GM06990 (cell line): ENCODE measurements at regions not wholly inside any gene's neighbourhood (a gene's known extent, or its start where the extent isn't known, plus 50 kb on each side); places are given as distances from the start of the nearest gene placed in this dataset.

Experiments used
- DNase-seq: peaks from one replicate; pipeline ENCODE4 v3.0.0-alpha.2; 2011; ENCODE audit not compliant: insufficient read length; ENCODE audit errors: extremely low read depth
- H3K27me3 ChIP-seq: replicated peaks from 2 replicates; pipeline ENCODE4 v1.6.0; 2011; ENCODE audit warnings: low read length; ENCODE audit not compliant: control insufficient read depth, insufficient read depth
- H3K36me3 ChIP-seq: 2 replicates; pipeline ENCODE4 v1.5.1; 2011; ENCODE audit warnings: low read length; ENCODE audit not compliant: control insufficient read depth, insufficient read depth
- H3K4me3 ChIP-seq: replicated peaks from 2 replicates; pipeline ENCODE4 v1.5.1; 2011; ENCODE audit warnings: low read depth, mild to moderate bottlenecking, control low read depth, low read length
- CTCF ChIP-seq: IDR thresholded peaks from 2 replicates; pipeline ENCODE4 v1.5.1; 2011; ENCODE audit warnings: low read length, control low read depth, mild to moderate bottlenecking, inconsistent platforms; ENCODE audit not compliant: insufficient read depth, poor library complexity, severe bottlenecking

GRCh38 chr13:110014719-110015118 is 228.3 kb upstream of the IRS2 start:
- H3K36me3 ChIP-seq, result no peaks in the 10 kb centered on the region
- TF ChIP-seq CTCF, result no peak
- H3K4me3 ChIP-seq, result no peak overlapping the region
- H3K27me3 ChIP-seq, result no peaks in the 10 kb centered on the region; the same call in 1 of the 2 replicates
- no peak for DNase-seq

GRCh38 chr13:110012102-110012739 is 225.8 kb upstream of the IRS2 start:
- no peak overlapping the region for H3K4me3 ChIP-seq
- no peak for TF ChIP-seq CTCF
- no peaks in the 10 kb centered on the region for H3K36me3 ChIP-seq
- no peaks in the 10 kb centered on the region for H3K27me3 ChIP-seq
- DNase-seq, result no peak

GRCh38 chr13:110010404-110011138 is 224.2 kb upstream of the IRS2 start:
- no peak for TF ChIP-seq CTCF
- H3K36me3 ChIP-seq, result no peaks in the 10 kb centered on the region
- H3K27me3 ChIP-seq, result no peaks in the 10 kb centered on the region
- H3K4me3 ChIP-seq, result no peak overlapping the region
- DNase-seq, result no peak

GRCh38 chr13:110008816-110009215 is 222.4 kb upstream of the IRS2 start:
- DNase-seq, result no peak
- no peaks in the 10 kb centered on the region for H3K27me3 ChIP-seq
- no peak overlapping the region for H3K4me3 ChIP-seq
- H3K36me3 ChIP-seq, result no peaks in the 10 kb centered on the region
- no peak for TF ChIP-seq CTCF

GRCh38 chr13:110006304-110006703 is 219.9 kb upstream of the IRS2 start:
- no peaks in the 10 kb centered on the region for H3K36me3 ChIP-seq
- no peaks in the 10 kb centered on the region for H3K27me3 ChIP-seq
- no peak for TF ChIP-seq CTCF
- H3K4me3 ChIP-seq, result no peak overlapping the region
- no peak for DNase-seq
